GM23338 (cell line): ENCODE measurements at regions not wholly inside any gene's neighbourhood (a gene's known extent, or its start where the extent isn't known, plus 50 kb on each side); places are given as distances from the start of the nearest gene placed in this dataset.

Source experiments
- ATAC-seq: fragments of 200-7000 bp; cut with Tn5 transposase; 3 replicates; pipeline ENCODE4 v1.9.1; 2020
- DNase-seq: peaks from one replicate; pipeline ENCODE4 v3.0.0-alpha.2; 2015; ENCODE audit warnings: low spot score
- H2AFZ ChIP-seq: fragments of 200-600 bp; sonication (generic); 2 replicates; pipeline ENCODE4 v1.8.0; 2016; ENCODE audit warnings: antibody characterized with exemption, mild to moderate bottlenecking, moderate library complexity
- H3F3A ChIP-seq: fragments of 200-600 bp; sonication (generic); replicated peaks from 2 replicates; pipeline ENCODE4 v1.8.0; 2017; ENCODE audit warnings: antibody characterized with exemption, mixed run types, low read depth
- H3K27ac ChIP-seq: fragments of 200-600 bp; sonication (generic); 2 replicates; pipeline ENCODE4 v1.6.1; 2016; ENCODE audit warnings: low read depth
- H3K27me3 ChIP-seq: fragments of 200-600 bp; sonication (generic); 2 replicates; pipeline ENCODE4 v1.8.0; 2016; ENCODE audit warnings: mild to moderate bottlenecking, mixed run types, moderate library complexity; ENCODE audit not compliant: insufficient read depth
- H3K36me3 ChIP-seq: fragments of 200-600 bp; sonication (generic); 2 replicates; pipeline ENCODE4 v1.8.0; 2016; ENCODE audit warnings: mild to moderate bottlenecking; ENCODE audit not compliant: insufficient read depth
- H3K4me1 ChIP-seq: fragments of 200-600 bp; sonication (generic); 2 replicates; pipeline ENCODE4 v1.8.0; 2016; ENCODE audit warnings: mild to moderate bottlenecking, moderate library complexity; ENCODE audit not compliant: insufficient read depth
- H3K4me2 ChIP-seq: fragments of 200-600 bp; sonication (generic); 2 replicates; pipeline ENCODE4 v1.7.1; 2017; ENCODE audit warnings: mixed run types
- H3K4me3 ChIP-seq: fragments of 200-600 bp; sonication (generic); 2 replicates; pipeline ENCODE4 v1.6.1; 2016; ENCODE audit warnings: mixed run types
- H3K79me2 ChIP-seq: fragments of 200-600 bp; sonication (generic); replicated peaks from 2 replicates; pipeline ENCODE4 v1.8.0; 2017; ENCODE audit warnings: mild to moderate bottlenecking; ENCODE audit not compliant: insufficient read depth
- H3K9me2 ChIP-seq: fragments of 200-600 bp; sonication (generic); 2 replicates; pipeline ENCODE4 v1.8.0; 2017; ENCODE audit not compliant: insufficient read depth
- H4K20me1 ChIP-seq: fragments of 200-600 bp; sonication (generic); replicated peaks from 2 replicates; pipeline ENCODE4 v1.8.0; 2017; ENCODE audit warnings: mild to moderate bottlenecking; ENCODE audit not compliant: insufficient read depth
- H3K27ac Mint-ChIP-seq: 2 replicates; pipeline ENCODE4 v1.8.0; 2020; ENCODE audit warnings: inconsistent platforms, mild to moderate bottlenecking, moderate library complexity, mixed read lengths
- H3K27me3 Mint-ChIP-seq: 3 replicates; pipeline ENCODE4 v1.8.0; 2022; ENCODE audit warnings: low read depth, mild to moderate bottlenecking, moderate library complexity, mixed read lengths, inconsistent platforms; ENCODE audit not compliant: insufficient read depth, poor library complexity
- H3K36me3 Mint-ChIP-seq: 3 replicates; pipeline ENCODE4 v1.8.0; 2021; ENCODE audit warnings: low read depth, mild to moderate bottlenecking, inconsistent platforms, moderate library complexity, mixed read lengths
- H3K4me1 Mint-ChIP-seq: 3 replicates; pipeline ENCODE4 v1.8.0; 2020; ENCODE audit warnings: mild to moderate bottlenecking, inconsistent platforms, mixed read lengths
- H3K4me3 Mint-ChIP-seq: 3 replicates; pipeline ENCODE4 v1.8.0; 2021; ENCODE audit warnings: moderate library complexity, mild to moderate bottlenecking, inconsistent platforms, mixed read lengths
- H3K9me3 Mint-ChIP-seq: 3 replicates; pipeline ENCODE4 v1.8.0; 2020; ENCODE audit warnings: moderate library complexity, mild to moderate bottlenecking, inconsistent platforms, mixed read lengths
- CREB1 ChIP-seq: fragments of 250-450 bp; sonication (Bioruptor Pico); IDR thresholded peaks from 2 replicates; pipeline ENCODE4 v1.5.0; 2020; ENCODE audit warnings: low read depth, mild to moderate bottlenecking, moderate library complexity
- JUNB ChIP-seq: IDR thresholded peaks from one replicate; pipeline ENCODE4 v1.6.1; 2016; ENCODE audit warnings: antibody characterized with exemption; ENCODE audit not compliant: unreplicated experiment
- NANOG ChIP-seq: IDR thresholded peaks from 2 replicates; pipeline ENCODE4 v1.6.1; 2016; ENCODE audit warnings: antibody characterized with exemption, borderline replicate concordance
- ZNF114 ChIP-seq: fragments of 250-450 bp; sonication (Bioruptor Pico); IDR thresholded peaks from 2 replicates; pipeline ENCODE4 v1.5.0; 2020; ENCODE audit warnings: mild to moderate bottlenecking, moderate library complexity
- ZNF331 ChIP-seq: fragments of 250-450 bp; sonication (Bioruptor Pico); IDR thresholded peaks from 2 replicates; pipeline ENCODE4 v1.5.0; 2020; ENCODE audit warnings: low read depth, mild to moderate bottlenecking, moderate library complexity
- TF ChIP-seq, protein P1 (sequence below): fragments of 250-450 bp; sonication (Bioruptor Pico); IDR thresholded peaks from 2 replicates; pipeline ENCODE4 v1.5.0; 2020; ENCODE audit warnings: mild to moderate bottlenecking, moderate library complexity
- TF ChIP-seq, protein P2 (sequence below): IDR thresholded peaks from 2 replicates; pipeline ENCODE4 v1.6.1; 2016; ENCODE audit warnings: antibody characterized with exemption
- TF ChIP-seq, protein P3 (sequence below): IDR thresholded peaks from one replicate; pipeline ENCODE4 v1.6.1; 2018; ENCODE audit warnings: antibody characterized with exemption; ENCODE audit not compliant: unreplicated experiment

DNA sequence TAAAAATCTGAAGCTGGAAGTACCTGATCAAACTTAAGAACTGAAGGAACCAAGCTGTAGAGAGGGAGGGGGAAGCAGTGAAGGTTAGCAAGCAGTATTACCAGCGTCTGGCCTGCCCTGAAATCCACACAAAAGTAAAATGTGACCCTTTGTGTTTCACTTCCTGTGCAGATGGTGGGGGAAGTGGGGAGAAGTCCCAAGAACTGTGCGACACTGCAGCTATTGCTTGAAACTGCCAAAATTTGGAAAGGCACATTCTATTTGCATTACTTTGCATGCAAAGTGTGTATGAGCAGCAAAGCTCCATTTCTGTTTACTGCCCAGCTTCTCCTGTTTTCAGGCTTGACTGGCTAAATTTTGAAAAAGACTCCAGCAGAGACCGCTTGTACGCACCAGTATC, 72.1 kb upstream of the BMAL1 start (continued):
- TF ChIP-seq, protein P1, sequence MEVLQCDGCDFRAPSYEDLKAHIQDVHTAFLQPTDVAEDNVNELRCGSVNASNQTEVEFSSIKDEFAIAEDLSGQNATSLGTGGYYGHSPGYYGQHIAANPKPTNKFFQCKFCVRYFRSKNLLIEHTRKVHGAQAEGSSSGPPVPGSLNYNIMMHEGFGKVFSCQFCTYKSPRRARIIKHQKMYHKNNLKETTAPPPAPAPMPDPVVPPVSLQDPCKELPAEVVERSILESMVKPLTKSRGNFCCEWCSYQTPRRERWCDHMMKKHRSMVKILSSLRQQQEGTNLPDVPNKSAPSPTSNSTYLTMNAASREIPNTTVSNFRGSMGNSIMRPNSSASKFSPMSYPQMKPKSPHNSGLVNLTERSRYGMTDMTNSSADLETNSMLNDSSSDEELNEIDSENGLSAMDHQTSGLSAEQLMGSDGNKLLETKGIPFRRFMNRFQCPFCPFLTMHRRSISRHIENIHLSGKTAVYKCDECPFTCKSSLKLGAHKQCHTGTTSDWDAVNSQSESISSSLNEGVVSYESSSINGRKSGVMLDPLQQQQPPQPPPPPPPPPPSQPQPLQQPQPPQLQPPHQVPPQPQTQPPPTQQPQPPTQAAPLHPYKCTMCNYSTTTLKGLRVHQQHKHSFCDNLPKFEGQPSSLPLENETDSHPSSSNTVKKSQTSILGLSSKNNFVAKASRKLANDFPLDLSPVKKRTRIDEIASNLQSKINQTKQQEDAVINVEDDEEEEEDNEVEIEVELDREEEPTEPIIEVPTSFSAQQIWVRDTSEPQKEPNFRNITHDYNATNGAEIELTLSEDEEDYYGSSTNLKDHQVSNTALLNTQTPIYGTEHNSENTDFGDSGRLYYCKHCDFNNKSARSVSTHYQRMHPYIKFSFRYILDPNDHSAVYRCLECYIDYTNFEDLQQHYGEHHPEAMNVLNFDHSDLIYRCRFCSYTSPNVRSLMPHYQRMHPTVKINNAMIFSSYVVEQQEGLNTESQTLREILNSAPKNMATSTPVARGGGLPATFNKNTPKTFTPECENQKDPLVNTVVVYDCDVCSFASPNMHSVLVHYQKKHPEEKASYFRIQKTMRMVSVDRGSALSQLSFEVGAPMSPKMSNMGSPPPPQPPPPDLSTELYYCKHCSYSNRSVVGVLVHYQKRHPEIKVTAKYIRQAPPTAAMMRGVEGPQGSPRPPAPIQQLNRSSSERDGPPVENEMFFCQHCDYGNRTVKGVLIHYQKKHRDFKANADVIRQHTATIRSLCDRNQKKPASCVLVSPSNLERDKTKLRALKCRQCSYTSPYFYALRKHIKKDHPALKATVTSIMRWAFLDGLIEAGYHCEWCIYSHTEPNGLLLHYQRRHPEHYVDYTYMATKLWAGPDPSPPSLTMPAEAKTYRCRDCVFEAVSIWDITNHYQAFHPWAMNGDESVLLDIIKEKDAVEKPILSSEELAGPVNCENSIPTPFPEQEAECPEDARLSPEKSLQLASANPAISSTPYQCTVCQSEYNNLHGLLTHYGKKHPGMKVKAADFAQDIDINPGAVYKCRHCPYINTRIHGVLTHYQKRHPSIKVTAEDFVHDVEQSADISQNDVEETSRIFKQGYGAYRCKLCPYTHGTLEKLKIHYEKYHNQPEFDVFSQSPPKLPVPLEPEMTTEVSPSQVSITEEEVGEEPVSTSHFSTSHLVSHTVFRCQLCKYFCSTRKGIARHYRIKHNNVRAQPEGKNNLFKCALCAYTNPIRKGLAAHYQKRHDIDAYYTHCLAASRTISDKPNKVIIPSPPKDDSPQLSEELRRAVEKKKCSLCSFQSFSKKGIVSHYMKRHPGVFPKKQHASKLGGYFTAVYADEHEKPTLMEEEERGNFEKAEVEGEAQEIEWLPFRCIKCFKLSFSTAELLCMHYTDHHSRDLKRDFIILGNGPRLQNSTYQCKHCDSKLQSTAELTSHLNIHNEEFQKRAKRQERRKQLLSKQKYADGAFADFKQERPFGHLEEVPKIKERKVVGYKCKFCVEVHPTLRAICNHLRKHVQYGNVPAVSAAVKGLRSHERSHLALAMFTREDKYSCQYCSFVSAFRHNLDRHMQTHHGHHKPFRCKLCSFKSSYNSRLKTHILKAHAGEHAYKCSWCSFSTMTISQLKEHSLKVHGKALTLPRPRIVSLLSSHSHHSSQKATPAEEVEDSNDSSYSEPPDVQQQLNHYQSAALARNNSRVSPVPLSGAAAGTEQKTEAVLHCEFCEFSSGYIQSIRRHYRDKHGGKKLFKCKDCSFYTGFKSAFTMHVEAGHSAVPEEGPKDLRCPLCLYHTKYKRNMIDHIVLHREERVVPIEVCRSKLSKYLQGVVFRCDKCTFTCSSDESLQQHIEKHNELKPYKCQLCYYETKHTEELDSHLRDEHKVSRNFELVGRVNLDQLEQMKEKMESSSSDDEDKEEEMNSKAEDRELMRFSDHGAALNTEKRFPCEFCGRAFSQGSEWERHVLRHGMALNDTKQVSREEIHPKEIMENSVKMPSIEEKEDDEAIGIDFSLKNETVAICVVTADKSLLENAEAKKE: no peak
- TF ChIP-seq, protein P2, sequence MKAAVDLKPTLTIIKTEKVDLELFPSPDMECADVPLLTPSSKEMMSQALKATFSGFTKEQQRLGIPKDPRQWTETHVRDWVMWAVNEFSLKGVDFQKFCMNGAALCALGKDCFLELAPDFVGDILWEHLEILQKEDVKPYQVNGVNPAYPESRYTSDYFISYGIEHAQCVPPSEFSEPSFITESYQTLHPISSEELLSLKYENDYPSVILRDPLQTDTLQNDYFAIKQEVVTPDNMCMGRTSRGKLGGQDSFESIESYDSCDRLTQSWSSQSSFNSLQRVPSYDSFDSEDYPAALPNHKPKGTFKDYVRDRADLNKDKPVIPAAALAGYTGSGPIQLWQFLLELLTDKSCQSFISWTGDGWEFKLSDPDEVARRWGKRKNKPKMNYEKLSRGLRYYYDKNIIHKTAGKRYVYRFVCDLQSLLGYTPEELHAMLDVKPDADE: no peak
- TF ChIP-seq JUNB: no peak
- TF ChIP-seq NANOG: no peak

DNA sequence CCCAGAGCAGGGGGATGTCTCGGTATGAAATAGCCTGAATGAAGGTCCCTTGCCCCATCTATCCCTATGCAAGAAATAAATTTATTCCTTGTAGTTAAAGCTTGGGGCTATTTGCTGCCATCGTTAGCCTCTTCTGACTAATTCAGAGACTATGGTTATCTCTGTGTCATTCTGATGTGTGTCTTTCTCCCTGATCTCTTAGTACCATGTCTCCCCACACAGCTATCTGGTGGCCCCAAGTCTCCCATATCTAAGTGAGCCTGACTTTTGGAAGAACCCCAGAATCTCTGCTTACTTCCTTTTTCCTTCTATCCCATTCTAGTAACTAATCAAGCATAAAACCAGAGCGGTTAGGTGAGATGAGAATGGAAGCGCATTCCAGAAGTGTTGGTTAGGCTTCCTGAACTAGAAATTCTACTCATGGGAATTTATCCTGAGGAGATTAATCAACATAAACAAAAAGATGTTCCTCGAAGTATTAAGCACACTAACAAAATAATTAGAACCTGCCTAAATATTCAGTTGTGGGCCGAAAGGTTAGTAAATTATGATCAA, 71.4 kb upstream of the BMAL1 start:
- Histone ChIP-seq H3K36me3 (no peaks in the 10 kb centered on the region), H3K4me2 (no peak overlapping the region), H3F3A (no peaks in the 10 kb centered on the region), H3K79me2 (no peaks in the 10 kb centered on the region), H3K4me3 (no peak overlapping the region), H3K4me1 (peaks cover 23% of the 10 kb centered on the region), H3K9me2 (no peaks in the 10 kb centered on the region), H3K27me3 (no peaks in the 10 kb centered on the region), H3K27ac (no peak overlapping the region), H4K20me1 (no peaks in the 10 kb centered on the region), H2AFZ (peak overlapping the region; percentile 81; the same call in 1 of the 2 replicates)
- peaks cover 2% of the 10 kb centered on the region for H3K27me3 Mint-ChIP-seq
- H3K4me3 Mint-ChIP-seq: no peak overlapping the region
- peaks cover 30% of the 10 kb centered on the region for H3K4me1 Mint-ChIP-seq
- H3K36me3 Mint-ChIP-seq: no peaks in the 10 kb centered on the region
- H3K27ac Mint-ChIP-seq: no peak overlapping the region; the same call in 1 of the 2 replicates
- no peak for DNase-seq
- no peak for ATAC-seq
- H3K9me3 Mint-ChIP-seq: no peaks in the 10 kb centered on the region
- no peak for TF ChIP-seq ZNF114
- no peak for TF ChIP-seq ZNF331
- no peak for TF ChIP-seq CREB1 (CRISPR knock-in tag)
- TF ChIP-seq, protein P3, sequence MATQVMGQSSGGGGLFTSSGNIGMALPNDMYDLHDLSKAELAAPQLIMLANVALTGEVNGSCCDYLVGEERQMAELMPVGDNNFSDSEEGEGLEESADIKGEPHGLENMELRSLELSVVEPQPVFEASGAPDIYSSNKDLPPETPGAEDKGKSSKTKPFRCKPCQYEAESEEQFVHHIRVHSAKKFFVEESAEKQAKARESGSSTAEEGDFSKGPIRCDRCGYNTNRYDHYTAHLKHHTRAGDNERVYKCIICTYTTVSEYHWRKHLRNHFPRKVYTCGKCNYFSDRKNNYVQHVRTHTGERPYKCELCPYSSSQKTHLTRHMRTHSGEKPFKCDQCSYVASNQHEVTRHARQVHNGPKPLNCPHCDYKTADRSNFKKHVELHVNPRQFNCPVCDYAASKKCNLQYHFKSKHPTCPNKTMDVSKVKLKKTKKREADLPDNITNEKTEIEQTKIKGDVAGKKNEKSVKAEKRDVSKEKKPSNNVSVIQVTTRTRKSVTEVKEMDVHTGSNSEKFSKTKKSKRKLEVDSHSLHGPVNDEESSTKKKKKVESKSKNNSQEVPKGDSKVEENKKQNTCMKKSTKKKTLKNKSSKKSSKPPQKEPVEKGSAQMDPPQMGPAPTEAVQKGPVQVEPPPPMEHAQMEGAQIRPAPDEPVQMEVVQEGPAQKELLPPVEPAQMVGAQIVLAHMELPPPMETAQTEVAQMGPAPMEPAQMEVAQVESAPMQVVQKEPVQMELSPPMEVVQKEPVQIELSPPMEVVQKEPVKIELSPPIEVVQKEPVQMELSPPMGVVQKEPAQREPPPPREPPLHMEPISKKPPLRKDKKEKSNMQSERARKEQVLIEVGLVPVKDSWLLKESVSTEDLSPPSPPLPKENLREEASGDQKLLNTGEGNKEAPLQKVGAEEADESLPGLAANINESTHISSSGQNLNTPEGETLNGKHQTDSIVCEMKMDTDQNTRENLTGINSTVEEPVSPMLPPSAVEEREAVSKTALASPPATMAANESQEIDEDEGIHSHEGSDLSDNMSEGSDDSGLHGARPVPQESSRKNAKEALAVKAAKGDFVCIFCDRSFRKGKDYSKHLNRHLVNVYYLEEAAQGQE: no peak
